Activated CD8-positive, alpha-beta T cell treated with anti-CD3 and anti-CD28 coated beads for 36 hours (primary cell): ENCODE measurements at regions not wholly inside any gene's neighbourhood (a gene's known extent, or its start where the extent isn't known, plus 50 kb on each side); places are given as distances from the start of the nearest gene placed in this dataset.

Experiments used
- ATAC-seq: fragments of 200-7000 bp; cut with Tn5 transposase; one replicate; pipeline ENCODE4 v1.10.0; 2021; ENCODE audit warnings: mild to moderate bottlenecking, moderate library complexity
- CTCF ChIA-PET: fragments of 350-600 bp; sonication (Branson Sonifier 250); formaldehyde crosslinking; loops from one replicate; lab custom pipeline; 2021; ENCODE audit warnings: antibody characterized with exemption; lab: Charles Lee
- POLR2A ChIA-PET: fragments of 350-600 bp; sonication (Branson Sonifier 250); formaldehyde crosslinking; loops from one replicate; lab custom pipeline; 2021; ENCODE audit warnings: antibody characterized with exemption; lab: Charles Lee
- DNase-seq: peaks from one replicate; pipeline ENCODE4 v3.0.0-alpha.2; 2020
- H3K27ac Mint-ChIP-seq: one replicate; pipeline ENCODE4 v1.8.0; 2021; ENCODE audit warnings: mild to moderate bottlenecking, mixed read lengths
- H3K27me3 Mint-ChIP-seq: one replicate; pipeline ENCODE4 v1.8.0; 2021; ENCODE audit warnings: mixed read lengths
- H3K36me3 Mint-ChIP-seq: one replicate; pipeline ENCODE4 v1.8.0; 2021; ENCODE audit warnings: low read depth, mixed read lengths
- H3K4me1 Mint-ChIP-seq: one replicate; pipeline ENCODE4 v1.8.0; 2021; ENCODE audit warnings: low read depth, mixed read lengths
- H3K4me3 Mint-ChIP-seq: one replicate; pipeline ENCODE4 v1.8.0; 2021; ENCODE audit warnings: mild to moderate bottlenecking, moderate library complexity, mixed read lengths
- H3K9me3 Mint-ChIP-seq: one replicate; pipeline ENCODE4 v1.8.0; 2021; ENCODE audit warnings: mixed read lengths
- CTCF ChIP-seq: fragments of 200-600 bp; IDR thresholded peaks from one replicate; pipeline ENCODE4 v1.8.0; 2022; ENCODE audit warnings: antibody characterized with exemption, mild to moderate bottlenecking
- intact Hi-C: fragments of 100-400 bp; cut with micrococcal nuclease; formaldehyde crosslinking; loops from one replicate; pipeline ENCODE4 v1.10.0; 2022

GRCh38 chr3:177590826-177591225 is 393.5 kb upstream of the TBL1XR1 start:
- ChIA-PET POLR2A (no interaction called here), CTCF (interaction anchor here (1.4 kb wide), 1 partner anchor 30 kb away, joined by 4 read pairs; no protein-coding TSS in a partner anchor)
- no peaks in the 10 kb centered on the region for H3K36me3 Mint-ChIP-seq
- H3K4me1 Mint-ChIP-seq, result peaks cover 35% of the 10 kb centered on the region
- DNase-seq (no peak), ATAC-seq (no peak)
- no peaks in the 10 kb centered on the region for H3K27me3 Mint-ChIP-seq
- no peak for TF ChIP-seq CTCF
- peak overlapping the region; percentile 58 for H3K27ac Mint-ChIP-seq
- intact Hi-C loops, result no loop called here
- no peak overlapping the region for H3K4me3 Mint-ChIP-seq
- peaks cover 4% of the 10 kb centered on the region for H3K9me3 Mint-ChIP-seq

GRCh38 chr3:177591379-177591778 is 394.1 kb upstream of the TBL1XR1 start:
- H3K27ac Mint-ChIP-seq, result no peak overlapping the region
- no peak for TF ChIP-seq CTCF
- POLR2A ChIA-PET, result no interaction called here
- H3K4me1 Mint-ChIP-seq, result peaks cover 41% of the 10 kb centered on the region
- CTCF ChIA-PET, result no interaction called here
- no peak overlapping the region for H3K4me3 Mint-ChIP-seq
- ATAC-seq (no peak), DNase-seq (no peak)
- peaks cover 4% of the 10 kb centered on the region for H3K9me3 Mint-ChIP-seq
- no peaks in the 10 kb centered on the region for H3K27me3 Mint-ChIP-seq
- no peaks in the 10 kb centered on the region for H3K36me3 Mint-ChIP-seq
- intact Hi-C loops, result no loop called here

GRCh38 chr3:177594096-177594495 is 396.8 kb upstream of the TBL1XR1 start:
- CTCF ChIA-PET, result no interaction called here
- TF ChIP-seq CTCF, result no peak
- intact Hi-C loops, result no loop called here

GRCh38 chr3:177595530-177596188 is 398.4 kb upstream of the TBL1XR1 start:
- no peak overlapping the region for H3K4me3 Mint-ChIP-seq
- intact Hi-C loops, result no loop called here
- no peaks in the 10 kb centered on the region for H3K27me3 Mint-ChIP-seq
- CTCF ChIA-PET, result no interaction called here
- ATAC-seq, result no peak
- DNase-seq, result no peak
- TF ChIP-seq CTCF, result no peak
- no peak overlapping the region for H3K27ac Mint-ChIP-seq
- peaks cover 69% of the 10 kb centered on the region for H3K4me1 Mint-ChIP-seq
- peaks cover 7% of the 10 kb centered on the region for H3K36me3 Mint-ChIP-seq
- POLR2A ChIA-PET, result no interaction called here
- H3K9me3 Mint-ChIP-seq, result no peaks in the 10 kb centered on the region

More at GRCh38 chr3:177594096-177594495, 396.8 kb upstream of the TBL1XR1 start:
- Mint-ChIP-seq H3K36me3 (peaks cover 7% of the 10 kb centered on the region), H3K9me3 (no peaks in the 10 kb centered on the region), H3K27ac (no peak overlapping the region), H3K4me3 (no peak overlapping the region), H3K27me3 (no peaks in the 10 kb centered on the region), H3K4me1 (peaks cover 68% of the 10 kb centered on the region)
- DNase-seq (no peak), ATAC-seq (no peak)
- POLR2A ChIA-PET, result no interaction called here

GRCh38 chr3:177596248-177596815 is 399.1 kb upstream of the TBL1XR1 start:
- peaks cover 69% of the 10 kb centered on the region for H3K4me1 Mint-ChIP-seq
- DNase-seq (no peak), ATAC-seq (no peak)
- no peaks in the 10 kb centered on the region for H3K9me3 Mint-ChIP-seq
- no peak overlapping the region for H3K4me3 Mint-ChIP-seq
- ChIA-PET CTCF (no interaction called here), POLR2A (interaction anchor here (1.8 kb wide), 1 partner anchor 11 kb away, joined by 4 read pairs; no protein-coding TSS in a partner anchor)
- intact Hi-C loops, result no loop called here
- no peak for TF ChIP-seq CTCF
- H3K27ac Mint-ChIP-seq, result peak overlapping the region; percentile 40
- peaks cover 8% of the 10 kb centered on the region for H3K36me3 Mint-ChIP-seq
- H3K27me3 Mint-ChIP-seq, result no peaks in the 10 kb centered on the region
